C4-2B (cell line): ENCODE measurements at regions not wholly inside any gene's neighbourhood (a gene's known extent, or its start where the extent isn't known, plus 50 kb on each side); places are given as distances from the start of the nearest gene placed in this dataset.

Source experiments
- CTCF ChIP-seq: fragments of 450-650 bp; conservative IDR thresholded peaks from 2 replicates; pipeline ENCODE4 v1.5.1; 2017; ENCODE audit warnings: mild to moderate bottlenecking
- ZFX ChIP-seq: fragments of 450-650 bp; IDR thresholded peaks from 2 replicates; pipeline ENCODE4 v1.6.1; 2017

GRCh38 chr10:78933828-78934531, 134.8 kb upstream of the ZMIZ1 start:
- TF ChIP-seq CTCF (no peak), ZFX (no peak)
